ENCODE measurements at regions not wholly inside any gene's neighbourhood (a gene's known extent, or its start where the extent isn't known, plus 50 kb on each side); places are given as distances from the start of the nearest gene placed in this dataset.

GRCh38 chr18:27491772-27492171, 306.7 kb upstream of the CHST9 start:
- no peaks in the 10 kb centered on the region for H3K9me3 ChIP-seq (replicated peaks; ENCODE audit: control insufficient read depth, insufficient read depth, low read length)
- SMC1A ChIA-PET (ENCODE audit: uncharacterized antibody, unreplicated experiment), result no interaction called here
- H3K79me2 ChIP-seq (ENCODE audit: control insufficient read depth, insufficient read depth, low read length), result no peaks in the 10 kb centered on the region
- H3K36me3 ChIP-seq (ENCODE audit: control insufficient read depth in 2 of 2, insufficient read depth in 2 of 2, low read length in 1 of 2), result no peaks in the 10 kb centered on the region
- no peak overlapping the region for H2AFZ ChIP-seq (ENCODE audit: control insufficient read depth, low read depth, low read length)
- 19% methylated on average over 2 of the region's 2 CpGs for WGBS (ENCODE audit: insufficient coverage, insufficient replicate concordance, low lambda C conversion rate, missing lambda C conversion rate)
- no peaks in the 10 kb centered on the region for H3K4me1 ChIP-seq (ENCODE audit: control insufficient read depth, insufficient read depth, low read length)
- H3K4me3 ChIP-seq, result no peak overlapping the region
- CTCF ChIA-PET, result no interaction called here
- H3K4me2 ChIP-seq (ENCODE audit: control insufficient read depth, insufficient read depth), result no peak overlapping the region
- in situ Hi-C loops (cut with MboI) (no loop called here), intact Hi-C loops (cut with micrococcal nuclease; ENCODE audit: unreplicated experiment) (no loop called here)
- no peak for ATAC-seq
- RAD21 ChIA-PET (ENCODE audit: unreplicated experiment), result no interaction called here
- POLR2A ChIA-PET, result no interaction called here
- H3K27ac ChIP-seq (ENCODE audit: control insufficient read depth, insufficient read depth), result no peak overlapping the region
- DNase-seq (ENCODE audit: low read depth, low spot score), result no peak
- TF ChIP-seq NR2C1 (IDR thresholded peaks at IDR 0.05) (no peak), ASH2L (IDR thresholded peaks at IDR 0.05; ENCODE audit: borderline replicate concordance, low read depth) (no peak)
- FAIRE-seq, result no peak
- H3K9ac ChIP-seq (ENCODE audit: control insufficient read depth, insufficient read depth, low read length), result no peak overlapping the region
- no peaks in the 10 kb centered on the region for H4K20me1 ChIP-seq (ENCODE audit: control insufficient read depth, insufficient read depth)
- no TSS peak for BruUV-seq (replicated peaks)
- H3K27me3 ChIP-seq (replicated peaks in 1 of 2; ENCODE audit: control insufficient read depth in 2 of 2, insufficient read depth in 2 of 2, low read length in 1 of 2), result no peaks in the 10 kb centered on the region

- no peak overlapping the region for H3K27ac ChIP-seq (ENCODE audit: control insufficient read depth, insufficient read depth)
- H4K20me1 ChIP-seq (ENCODE audit: control insufficient read depth, insufficient read depth), result no peaks in the 10 kb centered on the region
- H3K27me3 ChIP-seq (replicated peaks in 1 of 2; ENCODE audit: control insufficient read depth in 2 of 2, insufficient read depth in 2 of 2, low read length in 1 of 2), result no peaks in the 10 kb centered on the region
- ChIA-PET POLR2A (no interaction called here), SMC1A (ENCODE audit: uncharacterized antibody, unreplicated experiment) (no interaction called here), CTCF (no interaction called here), RAD21 (ENCODE audit: unreplicated experiment) (no interaction called here)
- no peaks in the 10 kb centered on the region for H3K36me3 ChIP-seq (ENCODE audit: control insufficient read depth in 2 of 2, insufficient read depth in 2 of 2, low read length in 1 of 2)
- intact Hi-C loops (cut with micrococcal nuclease; ENCODE audit: unreplicated experiment) (no loop called here), in situ Hi-C loops (cut with MboI) (no loop called here)
- H3K79me2 ChIP-seq (ENCODE audit: control insufficient read depth, insufficient read depth, low read length), result no peaks in the 10 kb centered on the region
- no peak for DNase-seq (ENCODE audit: low read depth, low spot score)
- H2AFZ ChIP-seq (ENCODE audit: control insufficient read depth, low read depth, low read length), result no peak overlapping the region
- no peaks in the 10 kb centered on the region for H3K9me3 ChIP-seq (replicated peaks; ENCODE audit: control insufficient read depth, insufficient read depth, low read length)
- no peaks in the 10 kb centered on the region for H3K4me1 ChIP-seq (ENCODE audit: control insufficient read depth, insufficient read depth, low read length)
- no TSS peak for BruUV-seq (replicated peaks)
- H3K9ac ChIP-seq (ENCODE audit: control insufficient read depth, insufficient read depth, low read length), result no peak overlapping the region
- 7% methylated on average over 4 of the region's 4 CpGs for WGBS (ENCODE audit: insufficient coverage, insufficient replicate concordance, low lambda C conversion rate, missing lambda C conversion rate)
- no peak overlapping the region for H3K4me3 ChIP-seq
- no peak for FAIRE-seq
- no peak for ATAC-seq
- H3K4me2 ChIP-seq (ENCODE audit: control insufficient read depth, insufficient read depth), result no peak overlapping the region
- TF ChIP-seq SUPT20H (IDR thresholded peaks at IDR 0.05; ENCODE audit: borderline replicate concordance, control insufficient read depth, low read depth, low read length) (no peak), RAD51 (IDR thresholded peaks at IDR 0.05) (no peak), NFYB (IDR thresholded peaks at IDR 0.05; ENCODE audit: insufficient read depth, low read depth, low read length) (no peak), E2F4 (IDR thresholded peaks at IDR 0.05; ENCODE audit: low read depth, low read length) (no peak), ZNF274 (IDR thresholded peaks at IDR 0.05; ENCODE audit: insufficient read depth, insufficient read length) (no peak), MTA3 (IDR thresholded peaks at IDR 0.05; ENCODE audit: borderline replicate concordance, low read length) (no peak), ZBTB33 (IDR thresholded peaks at IDR 0.05) (no peak), POU2F2 (IDR thresholded peaks at IDR 0.05; ENCODE audit: borderline replicate concordance, low read depth, low read length) (no peak), STAT1 (conservative IDR thresholded peaks at IDR 0.05) (no peak), HDGF (IDR thresholded peaks at IDR 0.05) (no peak), JUND (IDR thresholded peaks at IDR 0.05; ENCODE audit: low read depth, low read length) (no peak)
Observed at GRCh38 chr18:27483276-27483675, 298.2 kb upstream of the CHST9 start.

Measured in GM12878 (cell line).